Choroid plexus epithelial cell (primary cell): ENCODE measurements at regions not wholly inside any gene's neighbourhood (a gene's known extent, or its start where the extent isn't known, plus 50 kb on each side); places are given as distances from the start of the nearest gene placed in this dataset.

Source experiments
- DNase-seq: peaks from one replicate; pipeline ENCODE4 v3.0.0-alpha.2; 2010; ENCODE audit warnings: low read depth
- H3K4me3 ChIP-seq: 2 replicates; pipeline ENCODE4 v1.5.1; 2011; ENCODE audit warnings: low read depth, mild to moderate bottlenecking, control low read depth, low read length, moderate library complexity
- TF ChIP-seq, protein P1 (sequence below): conservative IDR thresholded peaks from 2 replicates; pipeline ENCODE4 v1.5.1; 2011; ENCODE audit warnings: low read depth, mild to moderate bottlenecking, control low read depth, inconsistent platforms, low read length, moderate library complexity

DNA sequence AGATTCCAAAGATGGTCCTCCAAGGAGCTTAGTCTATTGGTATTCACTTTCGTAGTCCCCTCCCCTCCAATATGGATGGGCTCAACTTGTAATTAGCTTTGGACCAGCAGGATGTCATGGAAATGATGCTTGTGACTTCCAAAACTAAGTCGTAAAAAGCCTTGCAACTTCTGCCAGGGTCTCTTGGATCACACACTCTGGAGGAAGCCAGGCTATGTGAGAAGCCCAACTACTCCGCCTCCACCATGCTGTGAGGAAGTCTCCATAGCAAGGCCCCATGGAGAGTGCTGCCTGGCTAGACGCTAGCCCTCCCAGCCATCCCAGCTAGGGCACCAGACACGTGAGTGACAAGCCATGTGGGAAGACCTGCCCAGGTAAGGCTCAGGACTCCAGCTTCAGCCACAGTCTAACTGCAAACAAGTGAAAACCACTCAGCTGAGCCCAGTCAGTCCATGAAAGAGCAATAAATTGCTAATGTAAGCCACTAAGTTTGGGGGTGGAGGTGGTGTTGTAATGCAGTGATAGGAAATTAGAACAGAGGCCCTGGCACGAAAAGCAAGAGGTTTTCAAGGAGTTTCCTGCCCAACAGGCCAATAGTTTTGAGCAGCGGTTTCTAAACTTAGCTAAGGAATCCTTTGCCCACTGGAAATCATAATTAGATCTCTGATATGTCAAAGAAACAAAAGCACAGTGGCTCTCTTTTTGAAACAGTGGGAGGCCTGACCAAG lies 77.5 kb upstream of the GLI2 start:
- TF ChIP-seq, protein P1, sequence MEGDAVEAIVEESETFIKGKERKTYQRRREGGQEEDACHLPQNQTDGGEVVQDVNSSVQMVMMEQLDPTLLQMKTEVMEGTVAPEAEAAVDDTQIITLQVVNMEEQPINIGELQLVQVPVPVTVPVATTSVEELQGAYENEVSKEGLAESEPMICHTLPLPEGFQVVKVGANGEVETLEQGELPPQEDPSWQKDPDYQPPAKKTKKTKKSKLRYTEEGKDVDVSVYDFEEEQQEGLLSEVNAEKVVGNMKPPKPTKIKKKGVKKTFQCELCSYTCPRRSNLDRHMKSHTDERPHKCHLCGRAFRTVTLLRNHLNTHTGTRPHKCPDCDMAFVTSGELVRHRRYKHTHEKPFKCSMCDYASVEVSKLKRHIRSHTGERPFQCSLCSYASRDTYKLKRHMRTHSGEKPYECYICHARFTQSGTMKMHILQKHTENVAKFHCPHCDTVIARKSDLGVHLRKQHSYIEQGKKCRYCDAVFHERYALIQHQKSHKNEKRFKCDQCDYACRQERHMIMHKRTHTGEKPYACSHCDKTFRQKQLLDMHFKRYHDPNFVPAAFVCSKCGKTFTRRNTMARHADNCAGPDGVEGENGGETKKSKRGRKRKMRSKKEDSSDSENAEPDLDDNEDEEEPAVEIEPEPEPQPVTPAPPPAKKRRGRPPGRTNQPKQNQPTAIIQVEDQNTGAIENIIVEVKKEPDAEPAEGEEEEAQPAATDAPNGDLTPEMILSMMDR: no peak
- no peak for DNase-seq
- no peak overlapping the region for H3K4me3 ChIP-seq

DNA sequence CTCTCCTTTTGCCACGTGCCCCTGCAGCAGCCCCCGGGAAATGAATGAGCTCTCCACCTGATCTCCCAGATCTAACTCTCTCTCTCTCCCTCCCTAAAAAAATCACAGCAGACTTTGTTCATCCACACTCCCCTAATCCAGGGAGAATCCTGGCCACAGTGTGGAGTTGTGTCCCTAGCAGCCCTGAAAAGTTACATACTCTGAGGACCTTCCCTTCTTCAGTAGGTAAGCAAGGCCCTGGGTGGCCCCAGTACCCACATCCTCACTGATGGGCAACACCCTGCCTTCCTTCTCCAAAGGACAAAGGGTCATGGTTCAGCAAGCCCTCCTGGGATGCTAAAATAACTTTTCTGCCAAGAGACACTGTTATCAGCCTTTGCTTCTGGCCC lies 76.9 kb upstream of the GLI2 start:
- no peak overlapping the region for H3K4me3 ChIP-seq
- TF ChIP-seq, protein P1: no peak
- no peak for DNase-seq

DNA sequence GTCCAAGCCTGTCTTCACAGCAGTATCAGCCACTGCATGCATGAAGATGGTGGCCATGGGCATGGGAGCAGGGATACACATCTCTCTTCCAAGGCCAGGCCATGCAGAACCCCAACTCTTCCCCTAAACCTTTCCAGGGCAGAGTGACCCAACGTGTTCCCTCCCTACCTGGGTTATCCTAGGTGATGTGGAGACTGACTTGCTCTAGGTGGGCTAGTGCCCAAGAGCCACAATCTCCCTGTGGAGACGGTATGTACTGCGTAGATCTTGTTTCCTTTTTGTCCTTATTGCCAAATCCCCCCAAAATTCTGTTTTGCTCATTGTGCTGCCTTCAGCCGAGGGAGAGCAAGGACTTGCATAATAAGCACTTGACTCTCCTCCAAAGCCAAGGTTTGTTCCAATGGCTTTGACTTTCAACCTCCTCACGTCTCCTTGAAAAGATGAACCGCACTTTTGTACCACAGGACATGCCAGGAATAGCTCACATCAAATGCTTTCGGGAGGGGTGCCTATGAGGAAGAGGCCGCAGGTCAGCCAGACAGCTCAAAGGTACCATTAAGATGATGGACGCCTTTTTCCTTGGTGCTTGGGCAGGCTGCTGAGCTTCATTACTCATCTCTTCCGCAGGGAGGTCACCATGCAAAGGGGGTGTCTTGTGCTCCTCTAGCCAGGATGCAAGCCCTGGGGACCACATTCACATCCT lies 76.2 kb upstream of the GLI2 start:
- TF ChIP-seq, protein P1: no peak
- H3K4me3 ChIP-seq: no peak overlapping the region
- DNase-seq: no peak

DNA sequence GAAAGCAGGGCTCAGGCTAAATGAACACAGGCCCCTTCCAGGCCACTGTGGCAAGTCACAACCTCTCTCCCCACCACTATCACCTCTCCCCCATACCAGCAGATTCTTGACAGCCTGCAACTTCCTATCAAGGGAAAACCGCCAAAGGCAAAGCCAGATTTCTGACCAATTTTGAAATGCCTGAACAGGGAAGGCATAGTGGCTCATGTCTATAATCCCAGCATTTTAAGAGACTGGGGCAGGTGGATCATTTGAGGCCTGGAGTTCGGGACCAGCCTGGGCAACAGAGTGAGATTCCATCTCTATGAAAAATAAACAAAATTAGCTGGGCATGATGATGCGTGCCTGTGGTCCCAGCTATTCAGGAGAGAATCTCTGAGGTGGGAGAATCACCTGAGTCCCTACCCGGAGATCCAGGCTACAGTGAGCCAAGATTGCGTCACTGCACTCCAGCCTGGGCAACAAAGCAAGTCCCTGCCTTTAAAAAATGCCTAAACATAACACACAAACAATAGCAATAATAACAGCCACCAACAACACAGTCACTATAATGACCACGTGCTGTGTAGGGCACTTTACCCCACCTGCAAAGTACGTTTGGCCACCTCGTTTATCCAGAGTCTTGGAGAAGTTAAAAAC lies 75.5 kb upstream of the GLI2 start:
- H3K4me3 ChIP-seq: no peak overlapping the region
- TF ChIP-seq, protein P1: no peak
- no peak for DNase-seq

DNA sequence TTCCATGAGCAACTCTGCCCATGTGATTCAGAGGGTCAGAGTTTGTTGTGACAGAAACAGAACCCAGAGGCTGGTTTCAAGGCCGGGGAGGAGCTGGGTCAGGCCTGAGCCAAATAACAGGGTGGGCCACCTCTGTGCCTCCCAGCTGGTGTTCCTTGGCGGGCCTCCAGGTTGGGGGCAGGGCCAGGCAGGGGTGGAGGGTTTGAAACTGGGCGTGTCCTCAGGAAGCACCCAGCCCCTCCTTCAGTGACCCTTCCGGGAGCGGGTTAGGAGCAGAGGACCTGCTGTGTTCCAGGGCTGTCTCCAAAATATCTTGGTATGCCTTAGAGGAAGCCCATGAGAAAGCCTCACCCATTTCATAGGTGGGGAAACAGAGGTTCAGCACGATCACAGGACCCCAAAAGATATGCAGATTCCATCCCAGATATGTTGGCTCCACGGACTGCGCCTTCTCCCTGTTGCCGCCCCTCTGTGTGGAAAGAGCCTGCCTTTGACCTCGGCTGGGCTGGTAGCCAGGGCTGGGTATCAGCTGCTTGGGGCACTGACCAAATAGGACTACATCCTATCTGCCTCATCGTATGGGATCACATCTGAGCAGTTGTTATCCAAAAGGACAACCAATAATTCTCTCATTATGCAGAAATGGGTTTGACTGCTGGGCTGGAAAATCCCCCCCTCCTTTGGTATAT lies 74.8 kb upstream of the GLI2 start:
- TF ChIP-seq, protein P1: no peak
- DNase-seq: no peak
- H3K4me3 ChIP-seq: no peak overlapping the region

DNA sequence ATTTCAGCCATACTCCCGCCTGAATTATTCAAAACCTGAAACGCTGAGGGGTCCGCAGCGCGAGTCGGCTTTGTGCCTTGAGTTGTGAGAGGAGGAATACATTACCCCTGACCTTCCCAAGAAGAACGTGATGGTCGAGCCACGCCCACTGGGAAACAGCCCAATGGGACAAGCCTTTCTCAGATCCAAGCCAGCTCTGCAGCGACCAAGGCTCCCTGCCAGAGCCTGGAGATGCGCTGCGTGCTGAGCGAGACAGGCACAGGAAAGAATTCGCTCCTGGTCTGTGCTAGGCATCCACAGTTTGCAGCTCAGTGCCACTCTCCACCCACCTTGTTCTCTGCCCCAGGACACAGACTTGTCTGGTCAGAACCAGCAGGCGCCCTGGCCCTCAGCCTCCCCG lies 74.1 kb upstream of the GLI2 start:
- TF ChIP-seq, protein P1: no peak
- no peak for DNase-seq
- no peak overlapping the region for H3K4me3 ChIP-seq
